ENCODE measurements at regions not wholly inside any gene's neighbourhood (a gene's known extent, or its start where the extent isn't known, plus 50 kb on each side); places are given as distances from the start of the nearest gene placed in this dataset.

DNA sequence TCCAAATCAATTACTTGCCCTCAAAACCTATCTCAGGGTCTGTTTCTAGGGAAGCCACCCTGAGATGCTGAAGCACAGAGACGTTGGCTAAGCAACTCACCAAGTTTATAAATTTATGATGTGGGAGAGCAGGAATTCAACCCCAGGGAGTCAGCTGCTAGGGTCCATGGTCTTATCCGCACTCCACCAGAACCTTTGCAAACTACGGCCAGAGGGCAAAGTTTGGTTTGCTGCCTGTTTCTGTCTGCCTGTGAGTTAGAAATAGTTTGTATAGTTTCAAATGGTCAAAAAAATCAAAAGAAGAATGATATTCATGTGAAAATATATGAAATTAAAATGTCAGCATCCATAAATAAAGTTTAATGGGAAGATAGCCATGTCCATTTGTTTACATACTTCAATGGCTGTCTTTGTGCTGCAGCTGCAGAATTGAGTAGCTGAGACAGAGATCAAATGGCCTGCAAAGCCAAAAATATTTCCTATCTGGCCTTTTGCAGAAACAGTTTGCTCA is 83.7 kb upstream of the ZFP64 start:
- H3K4me2 ChIP-seq (ENCODE audit: insufficient read depth in 1 of 2, low read depth in 2 of 2, low read length in 2 of 2), result no peak overlapping the region
- CTCF ChIA-PET (ENCODE audit: partially characterized antibody), result interaction anchor here (1.0 kb wide), 1 partner anchor 21 kb away, joined by 3 read pairs; no protein-coding TSS in a partner anchor
- 88% methylated on average over 3 of the region's 3 CpGs; no CpG with 5 or more reads in 1 of the 2 experiments for WGBS, 2 experiments (ENCODE audit: extremely low coverage in 1 of 2, insufficient coverage in 1 of 2, insufficient read length in 1 of 2, insufficient replicate concordance in 2 of 2, low coverage in 1 of 2, low lambda C conversion rate in 2 of 2, missing lambda C conversion rate in 1 of 2)
- no peak for TF ChIP-seq HDAC2 (IDR thresholded peaks at IDR 0.05; ENCODE audit: borderline replicate concordance in 1 of 2, low read depth in 2 of 2, low read length in 2 of 2)
- no peak for TF ChIP-seq CHD1 (IDR thresholded peaks at IDR 0.05; ENCODE audit: low read depth, low read length)
- TF ChIP-seq, protein P1, sequence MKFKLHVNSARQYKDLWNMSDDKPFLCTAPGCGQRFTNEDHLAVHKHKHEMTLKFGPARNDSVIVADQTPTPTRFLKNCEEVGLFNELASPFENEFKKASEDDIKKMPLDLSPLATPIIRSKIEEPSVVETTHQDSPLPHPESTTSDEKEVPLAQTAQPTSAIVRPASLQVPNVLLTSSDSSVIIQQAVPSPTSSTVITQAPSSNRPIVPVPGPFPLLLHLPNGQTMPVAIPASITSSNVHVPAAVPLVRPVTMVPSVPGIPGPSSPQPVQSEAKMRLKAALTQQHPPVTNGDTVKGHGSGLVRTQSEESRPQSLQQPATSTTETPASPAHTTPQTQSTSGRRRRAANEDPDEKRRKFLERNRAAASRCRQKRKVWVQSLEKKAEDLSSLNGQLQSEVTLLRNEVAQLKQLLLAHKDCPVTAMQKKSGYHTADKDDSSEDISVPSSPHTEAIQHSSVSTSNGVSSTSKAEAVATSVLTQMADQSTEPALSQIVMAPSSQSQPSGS (IDR thresholded peaks at IDR 0.05; ENCODE audit: low read length), result no peak
- TF ChIP-seq, protein P2, sequence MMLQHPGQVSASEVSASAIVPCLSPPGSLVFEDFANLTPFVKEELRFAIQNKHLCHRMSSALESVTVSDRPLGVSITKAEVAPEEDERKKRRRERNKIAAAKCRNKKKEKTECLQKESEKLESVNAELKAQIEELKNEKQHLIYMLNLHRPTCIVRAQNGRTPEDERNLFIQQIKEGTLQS (IDR thresholded peaks at IDR 0.05; ENCODE audit: insufficient read depth, low read depth, low read length), result no peak
- TF ChIP-seq BCL11A (IDR thresholded peaks at IDR 0.05; ENCODE audit: low read depth in 2 of 2, low read length in 2 of 2), result no peak
- TF ChIP-seq HDAC6 (IDR thresholded peaks at IDR 0.05; ENCODE audit: low read depth, low read length), result no peak
- TF ChIP-seq CTBP2 (IDR thresholded peaks at IDR 0.05; ENCODE audit: borderline replicate concordance, insufficient read depth, insufficient read length, low read length), result no peak
- TF ChIP-seq KDM1A (IDR thresholded peaks at IDR 0.05; ENCODE audit: borderline replicate concordance, low read length), result no peak
- no peak for TF ChIP-seq CBX5 (IDR thresholded peaks at IDR 0.05; ENCODE audit: low read depth, low read length)
- TF ChIP-seq TCF12 (IDR thresholded peaks at IDR 0.05; ENCODE audit: low read depth, low read length), result no peak
- no peak for TF ChIP-seq PHF8 (conservative IDR thresholded peaks at IDR 0.05; ENCODE audit: low read depth, low read length)

More for the DNA sequence above, 83.7 kb upstream of the ZFP64 start:
- H3K23me2 ChIP-seq (ENCODE audit: low read depth, low read length), result no peaks in the 10 kb centered on the region
- FAIRE-seq (no peak), DNase-seq (ENCODE audit: low read depth in 1 of 2, low spot score in 2 of 2) (no peak)
- no peak overlapping the region for H3K14ac ChIP-seq (ENCODE audit: insufficient read length)
- no peak overlapping the region for H2BK5ac ChIP-seq (ENCODE audit: low read depth, low read length)
- no peak overlapping the region for H2AFZ ChIP-seq (ENCODE audit: low read length)
- H4K91ac ChIP-seq (replicated peaks; ENCODE audit: insufficient read length, low read length), result no peak overlapping the region
- H3K27me3 ChIP-seq (replicated peaks in 1 of 4; ENCODE audit: control insufficient read depth in 3 of 4, extremely low read depth in 1 of 4, insufficient read depth in 3 of 4, low read length in 3 of 4), result no peaks in the 10 kb centered on the region
- no peaks in the 10 kb centered on the region for H3K79me2 ChIP-seq (ENCODE audit: control insufficient read depth in 1 of 2, insufficient read depth in 2 of 2, low read length in 2 of 2)
- no peak overlapping the region for H2BK120ac ChIP-seq (replicated peaks; ENCODE audit: low read depth, low read length)
- H2BK12ac ChIP-seq (ENCODE audit: low read depth, low read length), result no peak overlapping the region
- H2AK5ac ChIP-seq (ENCODE audit: low read depth, low read length), result no peak overlapping the region
- no peak overlapping the region for H2BK20ac ChIP-seq (ENCODE audit: low read length)
- no peak overlapping the region for H3K56ac ChIP-seq (replicated peaks; ENCODE audit: insufficient read length, low read depth, low read length)
- H3K9ac ChIP-seq (replicated peaks in 1 of 4; ENCODE audit: extremely low read depth in 1 of 4, low read depth in 3 of 4, low read length in 3 of 4), result no peak overlapping the region
- no peak overlapping the region for H2BK15ac ChIP-seq (ENCODE audit: low read length)
- no peak overlapping the region for H4K8ac ChIP-seq (ENCODE audit: extremely low read depth, insufficient read depth, low read length)
- no peaks in the 10 kb centered on the region for H3K79me1 ChIP-seq (ENCODE audit: low read depth, low read length)
- H3K9me3 ChIP-seq (ENCODE audit: insufficient read depth in 2 of 2, low read depth in 1 of 2, low read length in 1 of 2), result no peaks in the 10 kb centered on the region
- no peaks in the 10 kb centered on the region for H3K4me1 ChIP-seq (replicated peaks in 1 of 4; ENCODE audit: control insufficient read depth in 3 of 4, insufficient read depth in 4 of 4, low read length in 3 of 4)
- no peak overlapping the region for H4K5ac ChIP-seq (ENCODE audit: insufficient read length, low read depth, low read length)
- POLR2A ChIA-PET (ENCODE audit: partially characterized antibody), result interaction anchor here (0.6 kb wide), 1 partner anchor 80 kb away, joined by 4 read pairs; no protein-coding TSS in a partner anchor
- H3K27ac ChIP-seq (ENCODE audit: low read depth, low read length), result no peak overlapping the region
- no peak overlapping the region for H3K23ac ChIP-seq (ENCODE audit: insufficient read length)
- H3K4me3 ChIP-seq (ENCODE audit: extremely low read depth in 1 of 4, insufficient read depth in 2 of 4, low read depth in 3 of 4, low read length in 4 of 4), result no peak overlapping the region
- H3K36me3 ChIP-seq (ENCODE audit: control insufficient read depth in 2 of 4, insufficient read depth in 4 of 4, low read length in 3 of 4), result no peaks in the 10 kb centered on the region
- H3K18ac ChIP-seq (ENCODE audit: extremely low read depth, low read length), result no peak overlapping the region
- no peak overlapping the region for H3K4ac ChIP-seq (replicated peaks; ENCODE audit: insufficient read length, low read depth, low read length)
- H4K20me1 ChIP-seq (replicated peaks in 1 of 2; ENCODE audit: control insufficient read depth in 1 of 2, insufficient read depth in 2 of 2, low read length in 2 of 2), result no peaks in the 10 kb centered on the region

All from H1 (cell line).